IPS-NIHi11 (cell line): ENCODE measurements at regions not wholly inside any gene's neighbourhood (a gene's known extent, or its start where the extent isn't known, plus 50 kb on each side); places are given as distances from the start of the nearest gene placed in this dataset.

Source experiments
- DNase-seq: peaks from one replicate; pipeline ENCODE4 v3.0.0; 2012; ENCODE audit warnings: mixed read lengths, low spot score

- no peak for DNase-seq
Observed at GRCh38 chr13:82817133-82817532, 1065.1 kb downstream of the SLITRK1 start.

DNA sequence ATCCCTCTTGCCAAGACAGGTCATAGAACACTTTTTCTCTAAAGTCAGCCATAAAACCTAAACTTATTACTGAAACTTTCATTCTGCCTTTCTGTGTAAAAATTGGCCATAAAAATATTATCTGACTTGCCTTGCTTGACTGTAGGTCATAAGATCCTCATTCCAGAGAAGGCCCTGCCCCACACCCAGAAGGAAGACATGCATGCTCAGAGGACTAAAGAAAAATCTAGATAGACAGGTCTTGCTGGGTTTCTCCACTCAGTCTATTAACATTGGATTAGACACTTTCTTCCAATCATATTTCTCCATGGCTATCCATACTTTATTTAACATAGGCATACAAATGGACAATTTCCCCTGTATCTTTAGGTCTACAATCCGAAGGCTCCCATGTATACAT, 1066.5 kb downstream of the SLITRK1 start:
- DNase-seq = no peak

GRCh38 chr13:82803341-82803740, 1078.9 kb downstream of the SLITRK1 start:
- DNase-seq = no peak

- DNase-seq = no peak
Observed at GRCh38 chr13:82802528-82802927, 1079.7 kb downstream of the SLITRK1 start.

GRCh38 chr13:82800391-82800790, 1081.9 kb downstream of the SLITRK1 start:
- DNase-seq = no peak

GRCh38 chr13:82797876-82798275, 1084.4 kb downstream of the SLITRK1 start:
- no peak for DNase-seq

- no peak for DNase-seq
Observed at GRCh38 chr13:82791035-82791434, 1091.2 kb downstream of the SLITRK1 start.

GRCh38 chr13:82772816-82773215, 1109.5 kb downstream of the SLITRK1 start:
- no peak for DNase-seq

- DNase-seq = no peak
Observed at GRCh38 chr13:82766732-82767321, 1115.4 kb downstream of the SLITRK1 start.

- peak; percentile 55 for DNase-seq
Observed at GRCh38 chr13:82758044-82758443, 1124.2 kb downstream of the SLITRK1 start.

GRCh38 chr13:82751206-82751605, 1131.1 kb downstream of the SLITRK1 start:
- DNase-seq = no peak

DNA sequence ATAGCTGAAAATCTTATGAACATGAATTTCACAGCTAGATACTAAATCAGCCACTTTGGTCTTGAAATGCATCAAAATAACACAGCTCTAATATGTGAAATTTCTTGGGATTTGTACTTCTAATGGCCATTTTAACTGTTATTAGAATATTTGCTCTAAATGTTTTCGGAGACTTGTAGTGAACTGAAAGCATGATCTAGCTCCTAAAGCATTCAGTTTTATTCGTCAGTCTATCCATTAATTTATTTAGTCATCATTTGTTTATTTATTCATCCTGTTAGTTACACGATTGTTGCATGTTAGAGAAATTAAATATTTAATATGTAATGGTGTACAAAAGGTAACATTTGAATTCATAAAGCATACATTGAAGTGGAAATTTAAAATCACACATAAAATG, 1132.7 kb downstream of the SLITRK1 start:
- DNase-seq = no peak

DNA sequence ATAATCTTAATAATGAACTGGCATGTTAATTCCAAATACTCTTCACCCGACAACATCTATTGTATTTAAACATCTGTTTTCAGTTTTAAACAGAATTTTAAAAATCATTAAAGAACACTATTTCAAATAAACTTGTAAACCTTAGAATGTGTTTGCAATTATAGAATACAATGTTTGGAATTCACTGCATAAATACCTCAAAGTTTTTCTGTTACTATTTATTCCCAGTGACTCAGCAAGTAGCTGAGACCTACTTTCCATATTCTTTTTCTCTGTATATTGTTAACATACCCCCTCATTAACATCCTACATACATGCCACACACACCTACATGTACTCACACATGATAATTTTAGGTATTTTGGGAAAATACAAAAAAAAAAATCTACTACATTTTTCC, 1134.3 kb downstream of the SLITRK1 start:
- no peak for DNase-seq

DNA sequence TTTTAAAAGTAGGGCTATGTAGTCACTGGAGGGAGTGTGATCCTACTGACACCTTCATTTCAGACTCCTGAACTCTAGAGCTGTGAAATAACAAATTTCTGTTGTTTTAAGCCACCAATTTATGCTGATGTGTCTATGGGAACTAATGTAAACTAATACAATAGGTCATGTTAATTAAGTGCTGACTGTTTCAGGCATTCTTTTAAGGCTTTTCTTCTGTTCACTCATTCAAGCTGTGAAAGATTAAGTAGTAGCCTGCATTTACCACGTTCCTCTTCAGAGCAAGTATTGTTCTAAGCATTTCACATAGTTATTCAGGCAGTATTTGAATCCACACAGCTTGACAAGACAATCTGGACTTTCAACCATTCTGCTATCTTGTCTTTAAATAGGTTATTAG, 1135.0 kb downstream of the SLITRK1 start:
- DNase-seq = peak; percentile 10

GRCh38 chr13:82740442-82740841, 1141.8 kb downstream of the SLITRK1 start:
- DNase-seq = no peak

GRCh38 chr13:82739881-82740280, 1142.4 kb downstream of the SLITRK1 start:
- DNase-seq = no peak

- no peak for DNase-seq
Observed at GRCh38 chr13:82729401-82729800, 1152.9 kb downstream of the SLITRK1 start.

DNA sequence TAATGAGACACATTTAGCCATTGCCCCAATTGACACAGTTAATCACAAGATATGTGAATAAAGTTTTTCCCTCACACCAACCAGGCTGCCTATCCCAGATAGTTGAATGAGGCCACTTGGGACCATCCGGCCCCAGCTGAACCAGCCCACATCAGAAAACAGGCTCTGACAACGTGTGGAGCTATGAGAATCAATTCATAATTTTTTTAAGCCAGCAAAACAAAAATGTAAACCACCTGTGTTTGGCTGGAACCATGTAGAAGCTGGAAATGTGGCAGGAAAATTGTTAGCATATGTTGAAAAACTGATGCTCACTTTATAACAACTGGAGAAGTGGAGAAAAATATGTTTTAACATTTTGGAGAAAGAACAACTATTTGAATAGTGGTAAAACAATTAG, 1161.3 kb downstream of the SLITRK1 start:
- no peak for DNase-seq

- DNase-seq = no peak
Observed at GRCh38 chr13:82719987-82720386, 1162.3 kb downstream of the SLITRK1 start.

GRCh38 chr13:82717249-82717648, 1165.0 kb downstream of the SLITRK1 start:
- DNase-seq = no peak

DNA sequence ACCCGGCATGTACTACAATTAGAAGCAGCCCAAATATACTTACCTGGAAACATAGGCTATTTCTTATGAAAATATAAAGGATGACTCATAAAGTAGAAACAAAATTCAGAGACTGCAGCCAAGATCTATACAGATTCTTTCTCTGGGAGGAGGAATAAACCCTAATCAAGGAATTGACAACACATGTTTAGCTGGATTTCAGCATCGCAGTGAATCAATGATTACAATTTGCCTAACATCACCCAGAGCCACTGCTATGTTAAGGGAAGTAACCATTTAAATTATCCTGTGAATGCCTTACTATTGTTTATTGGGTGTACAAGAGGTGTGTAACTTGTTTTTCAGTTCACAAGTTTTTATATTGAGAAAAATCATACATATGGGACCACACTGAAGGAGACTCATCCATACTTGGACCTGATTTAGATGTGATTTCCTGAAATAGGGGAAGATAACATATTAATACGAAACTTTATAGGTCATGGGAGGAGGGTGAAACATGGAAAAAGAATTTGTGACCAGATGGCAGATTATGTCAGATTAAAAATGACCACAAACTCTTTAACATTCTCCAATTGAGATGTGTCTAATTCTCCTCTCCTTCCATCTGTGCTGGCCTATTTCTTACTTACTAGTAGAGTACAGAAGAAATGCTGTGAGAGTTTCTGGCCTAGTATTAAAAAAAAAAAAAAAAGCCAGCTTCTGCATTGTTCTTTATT, 1168.4 kb downstream of the SLITRK1 start:
- DNase-seq = no peak

- DNase-seq = no peak
Observed at GRCh38 chr13:82702513-82702912, 1179.8 kb downstream of the SLITRK1 start.

DNA sequence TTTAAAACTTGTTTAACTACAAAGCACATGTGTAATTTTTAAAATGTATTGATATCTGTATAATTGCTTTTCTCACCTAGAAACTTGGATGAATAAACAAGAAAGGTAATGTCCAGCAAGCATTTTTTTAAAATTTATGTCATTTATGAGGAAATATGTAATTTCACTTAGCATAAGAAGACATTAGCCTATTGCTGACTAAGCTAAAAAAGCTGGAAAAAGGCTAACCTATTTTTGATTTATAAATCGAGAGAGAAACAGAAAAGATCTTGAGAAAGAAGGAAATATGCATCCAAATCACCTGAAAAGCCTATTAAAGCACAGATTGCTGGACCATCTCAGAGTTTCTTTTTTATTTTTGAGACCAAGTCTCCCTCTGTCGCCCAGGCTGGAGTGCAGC, 1181.3 kb downstream of the SLITRK1 start:
- DNase-seq = no peak

DNA sequence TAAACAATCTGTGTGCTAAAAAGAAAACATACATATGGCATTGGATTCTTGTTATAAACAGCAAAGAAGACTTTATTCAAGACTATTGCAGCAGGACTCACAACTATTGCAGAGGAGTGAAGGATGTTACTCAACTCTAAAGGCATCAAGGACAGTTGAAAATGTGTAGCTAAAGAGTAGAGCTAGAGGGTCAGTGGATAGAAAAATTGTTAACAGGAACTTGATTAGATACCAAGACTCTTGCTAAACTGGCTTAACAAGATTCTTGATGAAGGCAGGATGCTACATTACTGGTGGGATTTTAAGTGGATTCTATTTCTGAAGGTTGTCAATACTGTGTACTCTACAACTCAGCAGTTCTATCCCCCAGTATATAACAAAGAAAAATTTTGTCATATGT, 1183.3 kb downstream of the SLITRK1 start:
- no peak for DNase-seq
